ENCODE measurements at regions not wholly inside any gene's neighbourhood (a gene's known extent, or its start where the extent isn't known, plus 50 kb on each side); places are given as distances from the start of the nearest gene placed in this dataset.

DNA sequence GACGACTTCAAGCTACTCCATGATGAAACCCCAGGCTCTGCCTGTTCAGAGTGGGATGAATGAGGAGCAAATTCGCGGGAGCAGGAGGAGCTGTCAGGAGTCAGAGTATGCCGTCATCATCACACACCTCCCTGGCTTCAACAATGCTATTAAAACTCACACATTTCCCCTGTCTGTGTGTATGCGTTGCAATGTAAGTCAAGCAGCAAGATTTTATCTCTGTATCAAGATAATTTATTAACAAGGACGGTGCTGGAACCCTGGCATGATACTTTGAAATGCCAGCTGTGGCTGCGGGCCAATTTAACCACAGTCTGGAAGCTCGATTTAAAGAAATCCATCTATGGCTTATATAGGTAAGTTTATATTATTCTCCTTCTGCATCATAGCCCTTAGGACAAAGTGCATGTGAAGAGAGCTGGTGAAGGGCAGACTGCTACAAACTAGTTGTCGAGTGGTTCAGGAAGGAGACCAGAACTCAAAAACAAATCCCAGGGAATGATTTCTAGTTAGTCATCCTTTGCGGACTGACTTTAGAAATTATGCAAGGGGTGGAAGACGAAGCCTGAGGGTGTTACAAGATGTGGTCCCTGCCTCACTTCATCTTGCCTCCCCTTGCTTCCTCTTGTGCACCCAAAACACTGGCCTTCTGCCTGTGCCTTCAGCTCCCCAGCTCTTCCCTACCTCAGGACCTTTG is 486.5 kb downstream of the COG6 start:
- ATAC-seq (no peak), DNase-seq (ENCODE audit: missing footprints) (no peak)
- intact Hi-C loops (cut with DNase I) = no loop called here

DNA sequence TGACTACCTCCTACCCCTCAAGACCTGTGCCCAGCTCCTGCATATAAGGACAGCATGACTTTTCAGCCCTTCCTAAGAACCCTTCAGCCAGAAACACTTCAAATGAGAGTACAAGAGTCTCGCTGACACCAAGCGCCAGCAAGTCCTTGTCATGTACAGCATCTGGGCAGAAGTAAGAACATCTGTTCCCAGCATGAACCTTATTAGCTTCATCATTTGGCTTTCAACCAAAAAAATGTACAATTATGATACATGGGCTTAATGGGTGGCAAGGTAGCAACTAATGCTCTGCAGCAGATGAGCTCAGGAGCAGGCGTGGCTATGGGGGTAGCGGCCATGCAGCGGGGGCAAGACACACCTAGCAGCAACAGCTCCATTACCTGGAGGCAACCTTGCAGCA is 487.6 kb downstream of the COG6 start:
- DNase-seq (ENCODE audit: missing footprints) (no peak), ATAC-seq (no peak)
- intact Hi-C loops (cut with DNase I) = no loop called here

DNA sequence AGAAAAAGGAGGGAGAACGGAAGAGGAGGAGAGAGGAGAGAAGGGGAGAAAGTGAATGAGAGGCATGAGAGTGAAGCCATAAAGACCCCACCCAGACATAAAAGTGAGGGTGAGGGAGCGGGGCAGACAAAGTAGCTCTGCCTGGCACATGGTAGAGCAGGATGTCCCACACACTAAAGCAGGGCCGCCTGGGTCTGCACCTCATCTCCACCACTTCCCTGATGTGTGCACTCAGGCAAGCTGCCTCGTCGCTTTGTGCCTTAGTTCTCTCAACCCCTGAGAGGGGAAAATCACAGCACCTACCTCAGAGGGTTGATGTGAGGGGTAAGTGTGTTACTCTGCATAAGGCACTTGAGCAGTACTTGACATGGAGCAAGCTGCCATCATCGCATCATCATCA is 488.1 kb downstream of the COG6 start:
- ATAC-seq = no peak
- no peak for DNase-seq (ENCODE audit: missing footprints)
- intact Hi-C loops (cut with DNase I) = no loop called here

DNA sequence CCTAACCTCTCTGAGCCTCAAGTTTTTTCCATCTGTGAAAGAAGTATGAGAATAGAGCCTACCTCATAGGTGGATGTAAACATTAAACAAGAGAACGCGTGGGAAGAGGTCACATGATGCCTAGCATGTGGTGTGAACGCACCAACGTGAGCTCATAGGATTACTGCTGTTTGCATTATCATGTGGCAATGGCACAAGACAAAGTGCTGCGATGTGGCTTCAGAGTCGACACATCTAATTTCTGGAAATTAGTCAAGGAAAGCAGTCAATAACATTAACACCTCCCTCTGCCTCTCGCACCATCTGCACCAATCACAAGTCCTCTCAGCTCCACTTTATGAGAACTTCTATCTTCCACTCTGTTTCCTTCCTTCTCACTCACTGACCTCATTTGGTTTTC is 489.7 kb downstream of the COG6 start:
- ATAC-seq (no peak), DNase-seq (ENCODE audit: missing footprints) (no peak)
- intact Hi-C loops (cut with DNase I) = loop anchor here (5.0 kb wide), 1 partner anchor 47 kb away; no protein-coding TSS in a partner anchor

DNA sequence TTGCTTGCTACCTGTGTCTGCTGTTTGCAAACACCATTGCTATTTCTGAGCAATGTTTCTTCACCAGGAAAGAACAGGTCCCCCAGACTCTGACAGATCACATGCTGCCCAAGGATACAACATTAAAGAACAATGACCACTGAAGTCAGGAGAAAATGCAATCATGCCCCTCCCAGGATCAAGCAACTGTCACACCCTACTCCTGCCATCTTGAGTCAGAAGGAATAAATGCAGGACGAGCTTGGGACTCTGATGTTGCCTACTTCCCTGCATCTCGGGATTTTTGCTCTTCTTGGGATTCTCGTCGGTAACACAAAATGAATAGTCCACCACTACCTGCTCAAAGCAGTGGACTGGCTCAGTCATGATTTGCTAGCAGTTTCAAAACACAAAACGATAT is 490.6 kb downstream of the COG6 start:
- no peak for ATAC-seq
- intact Hi-C loops (cut with DNase I) = loop anchor here (5.0 kb wide), 1 partner anchor 46 kb away; no protein-coding TSS in a partner anchor
- DNase-seq (ENCODE audit: missing footprints) = no peak

DNA sequence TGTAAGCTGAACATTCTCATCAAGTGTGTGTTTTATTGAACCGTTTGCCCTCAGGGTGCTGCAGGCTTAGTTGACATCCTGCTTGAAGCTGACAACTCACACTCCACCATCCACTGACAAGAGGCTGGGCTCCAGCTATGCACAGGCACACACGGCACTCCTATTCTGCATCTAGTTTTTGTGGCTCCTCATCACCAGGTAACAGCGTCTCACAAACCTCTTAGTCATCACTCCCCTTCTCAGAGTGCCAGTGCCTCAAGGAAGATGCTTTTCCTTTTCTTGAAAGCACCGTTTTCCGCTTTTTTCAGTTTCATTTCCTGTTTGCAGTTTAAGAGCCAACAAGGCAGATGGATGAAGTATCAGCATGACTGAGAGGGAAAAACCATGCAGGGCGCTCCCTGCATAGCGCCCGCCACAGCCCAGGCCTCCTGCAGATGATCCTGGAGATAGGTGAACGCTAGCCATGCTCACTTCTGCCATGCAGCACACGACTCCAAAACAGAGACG is 491.2 kb downstream of the COG6 start:
- intact Hi-C loops (cut with DNase I) = loop anchor here (5.0 kb wide), 1 partner anchor 46 kb away; no protein-coding TSS in a partner anchor
- ATAC-seq = no peak
- DNase-seq (ENCODE audit: missing footprints) = no peak

DNA sequence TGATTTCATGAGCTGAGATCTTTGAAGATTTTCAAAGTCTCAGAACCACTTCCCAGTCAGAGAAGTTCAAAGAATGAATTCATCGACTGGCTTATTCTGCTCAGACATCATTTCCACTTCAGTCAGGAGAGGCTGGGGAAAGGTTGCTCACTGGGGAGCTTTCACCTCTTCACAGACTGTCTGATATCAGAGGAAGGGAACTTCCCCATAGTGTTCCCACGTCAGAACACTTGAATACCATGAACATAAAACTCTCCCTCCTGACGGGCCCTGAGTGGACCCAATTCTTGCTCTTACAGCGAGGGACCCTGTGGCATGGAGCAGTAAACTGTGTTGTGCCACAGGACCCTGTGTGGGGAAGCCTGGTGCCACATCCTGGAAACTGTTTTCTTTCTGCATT is 492.6 kb downstream of the COG6 start:
- no peak for ATAC-seq
- intact Hi-C loops (cut with DNase I) = loop anchor here (5.0 kb wide), 1 partner anchor 44 kb away; no protein-coding TSS in a partner anchor
- DNase-seq (ENCODE audit: missing footprints) = no peak

DNA sequence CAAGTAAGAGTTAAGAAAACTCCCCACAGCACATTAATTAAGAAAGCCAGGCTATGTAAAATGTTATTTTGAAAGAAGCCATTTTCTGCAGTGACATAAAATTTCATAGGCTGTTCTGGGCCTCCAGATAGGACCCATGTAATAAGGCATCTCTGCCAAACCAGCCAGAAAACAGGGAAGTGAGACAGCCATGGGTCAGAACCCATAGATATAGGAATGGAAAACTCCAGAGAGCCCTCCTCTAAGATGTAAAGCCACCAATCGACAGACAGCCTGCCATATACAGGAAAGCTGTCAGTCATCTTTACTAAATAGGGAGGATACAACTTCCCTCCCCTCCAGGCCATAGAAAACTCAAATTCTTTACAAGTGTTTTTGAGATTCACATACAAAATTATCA is 493.3 kb downstream of the COG6 start:
- intact Hi-C loops (cut with DNase I) = loop anchor here (5.0 kb wide), 1 partner anchor 44 kb away; no protein-coding TSS in a partner anchor
- ATAC-seq (no peak), DNase-seq (ENCODE audit: missing footprints) (no peak)

DNA sequence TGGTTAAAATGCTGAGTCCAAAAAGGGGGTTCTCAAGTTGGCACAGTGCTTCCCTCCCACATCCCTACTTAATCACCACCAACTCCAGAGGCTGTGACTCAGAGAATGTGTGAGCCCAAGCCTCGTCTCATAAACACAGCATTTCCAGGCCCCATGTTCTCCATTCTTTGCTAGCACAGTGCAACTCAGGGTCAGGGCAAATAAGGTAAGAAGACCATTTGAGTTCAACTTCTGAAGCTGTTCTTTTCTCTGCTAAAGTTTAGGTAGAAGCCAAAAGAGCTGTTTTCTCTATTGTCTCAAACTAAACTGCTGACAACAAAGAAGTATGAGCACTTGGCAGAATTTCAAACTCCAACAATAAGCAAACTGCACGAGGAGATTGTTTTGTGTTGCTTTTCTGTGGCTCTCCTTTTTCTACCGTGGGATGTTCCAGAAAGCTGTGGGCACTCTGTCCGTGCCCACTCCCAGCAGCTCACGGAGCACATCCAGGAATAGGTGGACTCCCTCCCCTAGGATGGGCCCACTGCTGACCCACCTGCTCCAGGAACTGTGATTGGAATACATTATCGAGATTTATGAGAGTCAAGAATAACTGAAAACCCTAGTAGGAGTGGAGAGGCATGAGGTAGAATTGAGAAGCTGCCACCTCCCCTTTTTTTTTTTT is 494.3 kb downstream of the COG6 start:
- intact Hi-C loops (cut with DNase I) = loop anchor here (5.0 kb wide), 1 partner anchor 43 kb away; no protein-coding TSS in a partner anchor
- DNase-seq (ENCODE audit: missing footprints) (no peak), ATAC-seq (peak; percentile 55)

DNA sequence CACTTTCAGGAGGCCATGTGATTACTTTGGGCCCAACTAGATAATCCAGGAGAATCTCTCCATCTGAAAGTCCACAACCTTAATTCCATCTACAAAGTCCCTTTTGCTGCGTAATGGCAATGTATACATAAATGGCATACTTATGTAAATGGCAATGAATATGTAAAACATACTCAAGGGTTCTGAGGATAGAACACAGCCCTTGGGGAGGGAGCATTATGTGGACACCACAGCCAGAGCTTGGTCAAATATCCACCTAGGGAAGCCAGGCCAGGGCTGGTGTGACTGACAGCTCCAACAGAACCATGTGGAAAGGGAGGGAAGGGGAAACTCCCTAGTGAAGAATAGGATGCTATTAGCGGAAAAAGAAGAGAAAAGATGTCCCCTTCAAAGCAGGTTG is 496.2 kb downstream of the COG6 start:
- ATAC-seq (no peak), DNase-seq (ENCODE audit: missing footprints) (no peak)
- intact Hi-C loops (cut with DNase I) = no loop called here

DNA sequence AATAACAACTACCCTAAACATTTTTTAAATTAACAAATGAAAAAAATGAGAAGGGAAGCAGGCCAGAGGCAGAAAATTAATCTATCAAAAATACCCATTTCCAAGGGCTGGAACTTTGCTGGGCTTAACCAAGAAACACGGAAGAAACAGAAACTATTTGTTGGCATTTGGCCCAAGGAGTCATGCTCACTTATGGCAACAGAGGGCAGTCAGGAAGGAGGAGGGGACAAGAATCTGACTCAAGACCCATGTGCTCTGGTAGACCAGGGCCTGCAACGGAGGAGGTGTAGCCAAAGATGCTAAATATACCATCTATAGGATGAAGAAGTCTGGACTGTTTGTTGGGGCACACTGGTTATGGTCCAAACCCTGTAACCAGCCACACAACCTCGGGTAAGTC is 496.7 kb downstream of the COG6 start:
- intact Hi-C loops (cut with DNase I) = no loop called here
- DNase-seq (ENCODE audit: missing footprints) (no peak), ATAC-seq (no peak)

DNA sequence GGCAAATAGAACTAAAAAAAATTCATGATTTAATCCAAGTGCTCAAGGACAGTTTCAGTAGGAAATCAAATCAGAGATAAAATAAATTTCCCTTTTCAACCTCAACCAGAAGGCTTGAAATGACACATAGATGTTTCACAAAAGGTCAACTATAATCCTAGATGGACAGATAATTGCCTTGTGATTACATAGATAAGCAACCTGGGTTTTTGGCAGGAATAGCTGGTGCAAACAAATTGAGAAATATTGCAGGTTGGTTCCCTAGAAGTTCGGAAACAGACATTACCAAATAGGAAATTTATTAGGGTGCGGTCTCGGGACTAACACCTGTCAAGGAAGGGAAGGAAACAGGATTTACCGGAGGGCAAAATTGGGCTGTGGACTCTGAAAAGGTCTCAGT is 497.5 kb downstream of the COG6 start:
- no peak for DNase-seq (ENCODE audit: missing footprints)
- intact Hi-C loops (cut with DNase I) = no loop called here
- ATAC-seq = no peak

DNA sequence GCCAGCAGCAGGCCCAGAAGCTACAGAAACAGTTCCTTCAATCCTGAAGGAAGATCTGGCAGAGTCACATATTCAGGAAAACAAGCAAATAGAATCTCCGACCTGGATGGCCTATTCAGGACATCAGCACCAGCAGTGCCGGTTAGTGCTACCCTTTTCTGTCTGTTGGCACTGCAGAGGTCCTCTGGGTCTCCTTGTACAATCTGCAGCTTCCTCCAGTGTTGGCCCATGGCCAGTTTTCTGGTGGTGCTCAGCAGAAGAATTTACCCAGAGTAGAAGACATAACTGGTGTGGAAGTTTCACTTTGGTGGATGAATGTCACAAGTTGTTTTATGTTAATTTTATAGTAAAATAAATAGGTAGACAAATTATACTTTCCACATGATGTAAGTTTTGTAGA is 498.1 kb downstream of the COG6 start:
- ATAC-seq = no peak
- intact Hi-C loops (cut with DNase I) = no loop called here
- DNase-seq (ENCODE audit: missing footprints) = no peak

DNA sequence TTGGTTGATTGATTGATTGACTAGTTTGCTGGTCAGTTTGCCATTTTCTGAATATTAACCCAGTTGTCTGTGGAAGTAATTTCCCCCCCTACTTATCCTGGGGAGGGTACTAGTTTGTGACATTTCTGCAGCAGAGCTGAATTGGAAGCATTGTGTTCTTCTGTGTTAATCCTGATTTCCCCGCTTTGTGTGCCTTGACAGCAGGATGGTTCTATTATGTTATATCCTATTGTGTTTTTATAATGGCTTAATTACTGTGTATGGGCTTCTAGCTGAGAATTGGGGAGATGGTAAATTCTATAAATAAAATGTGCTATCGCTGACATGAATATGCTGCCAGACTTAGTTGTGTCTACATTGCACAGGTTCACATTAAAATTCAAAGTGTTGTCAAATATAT is 499.7 kb downstream of the COG6 start:
- intact Hi-C loops (cut with DNase I) = no loop called here
- DNase-seq (ENCODE audit: missing footprints) (no peak), ATAC-seq (no peak)

DNA sequence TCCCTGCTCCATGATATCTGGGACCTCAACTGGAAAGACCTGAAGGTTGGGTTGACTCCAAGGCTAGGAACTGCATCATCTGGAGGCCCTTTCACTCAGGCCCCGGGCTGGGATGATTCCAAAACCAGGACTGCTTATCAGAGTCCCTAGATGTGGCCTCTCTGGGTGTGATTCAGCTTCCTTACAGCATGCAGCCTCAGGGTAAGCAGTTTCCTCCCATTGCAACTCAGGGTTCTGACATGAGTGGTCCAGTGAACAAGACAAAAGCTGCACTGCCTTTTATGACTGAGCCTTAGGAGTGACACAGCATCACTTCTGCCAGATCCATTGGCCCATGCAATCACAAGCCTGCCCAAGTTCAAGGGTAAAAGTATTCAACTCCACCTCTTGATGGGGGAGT is 502.8 kb downstream of the COG6 start:
- intact Hi-C loops (cut with DNase I) = no loop called here
- ATAC-seq (no peak), DNase-seq (ENCODE audit: missing footprints) (no peak)

DNA sequence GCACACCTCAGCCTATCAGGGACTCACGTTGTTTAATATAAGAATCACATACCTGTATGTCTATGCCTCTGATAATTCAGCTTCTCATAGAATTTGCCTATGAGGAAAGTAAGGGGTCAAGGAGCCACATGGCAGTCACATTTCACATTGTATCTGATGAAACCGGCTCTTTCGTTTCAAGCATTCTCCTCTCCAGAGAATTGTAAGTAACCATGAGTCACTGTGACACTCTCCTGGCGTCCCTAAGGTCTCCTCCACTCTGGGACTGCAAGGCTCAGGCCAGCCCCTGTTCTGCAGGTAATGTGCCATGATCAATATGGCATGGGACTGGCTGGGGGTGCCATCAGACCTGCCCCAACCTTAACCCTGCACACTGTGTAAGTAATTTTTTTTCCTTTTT is 503.3 kb downstream of the COG6 start:
- DNase-seq (ENCODE audit: missing footprints) = no peak
- ATAC-seq = no peak
- intact Hi-C loops (cut with DNase I) = no loop called here

DNA sequence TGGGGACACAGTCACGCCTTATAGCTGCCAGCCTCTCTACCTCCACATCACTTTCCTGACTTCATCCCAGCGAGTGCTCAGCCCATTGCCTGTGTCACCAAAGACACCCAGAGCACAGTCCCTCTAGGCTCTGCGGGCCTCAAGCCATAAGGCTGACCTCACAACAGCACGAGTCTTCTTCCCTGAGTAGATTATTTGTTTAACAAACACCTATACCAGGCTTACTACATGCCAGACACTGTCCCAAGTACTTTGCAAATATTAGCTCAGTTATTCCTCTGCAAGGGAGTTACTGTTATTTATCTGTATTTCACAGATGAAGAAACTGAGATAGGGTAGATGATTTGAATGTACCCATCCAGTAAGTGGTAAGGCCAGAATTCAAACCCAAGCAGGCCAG is 504.3 kb downstream of the COG6 start:
- ATAC-seq (no peak), DNase-seq (ENCODE audit: missing footprints) (no peak)
- intact Hi-C loops (cut with DNase I) = no loop called here

DNA sequence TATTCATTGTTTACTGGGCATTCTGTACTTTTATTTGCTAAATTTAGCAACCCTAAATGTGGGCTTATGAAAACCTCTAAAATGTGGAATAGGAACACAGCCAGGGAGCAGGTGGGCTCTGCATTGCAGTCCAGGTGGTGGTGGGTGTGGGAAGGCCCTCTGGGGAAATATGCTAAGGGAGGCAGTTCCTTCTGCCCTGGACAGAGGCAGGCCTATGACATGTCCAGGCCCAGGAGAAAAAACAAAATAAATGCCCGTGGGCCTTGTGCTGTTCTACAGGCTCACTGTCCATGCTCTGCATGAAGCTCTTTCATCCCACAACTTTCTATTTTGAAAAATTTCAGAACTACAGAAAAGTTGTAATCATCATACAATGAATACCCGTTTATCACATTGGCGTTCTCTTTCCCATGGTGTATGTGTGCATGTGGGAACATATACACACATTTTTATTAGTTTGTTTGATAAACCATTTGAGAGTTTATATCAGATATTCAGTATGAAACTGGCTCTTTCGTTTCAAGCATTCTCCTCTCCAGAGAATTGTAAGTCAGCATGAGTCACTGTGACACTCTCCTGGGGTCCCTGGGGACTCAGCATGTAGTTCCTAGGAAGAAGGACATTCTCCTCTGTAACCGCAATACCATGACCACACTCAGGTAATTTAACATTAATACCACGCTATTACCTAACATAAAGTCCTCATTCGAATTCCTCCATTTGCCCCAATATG is 505.3 kb downstream of the COG6 start:
- intact Hi-C loops (cut with DNase I) = no loop called here
- no peak for ATAC-seq
- no peak for DNase-seq (ENCODE audit: missing footprints)

DNA sequence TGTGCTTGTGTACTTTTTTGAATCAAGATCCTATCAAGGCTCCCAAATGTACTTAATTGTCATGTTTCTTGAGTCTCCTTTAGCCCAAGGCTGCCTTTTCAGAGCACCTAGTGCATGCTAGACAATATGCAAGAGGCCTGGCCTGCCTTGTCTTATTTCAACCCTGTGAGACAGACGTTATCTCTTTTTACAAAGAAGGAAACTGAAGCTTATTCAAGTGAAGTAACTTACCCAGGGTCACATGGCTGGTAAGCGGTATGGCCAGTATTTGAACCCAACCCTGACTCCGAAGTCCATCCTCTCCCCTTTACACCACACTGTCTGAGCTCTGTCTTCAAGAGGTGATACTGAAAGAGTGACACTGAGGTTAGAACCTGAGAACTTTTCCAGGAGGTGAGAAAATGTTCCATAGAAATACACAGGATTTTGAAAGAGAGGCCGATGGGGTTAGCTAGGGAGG is 505.1 kb downstream of the FOXO1 start:
- intact Hi-C loops (cut with DNase I) = no loop called here
- no peak for ATAC-seq

DNA sequence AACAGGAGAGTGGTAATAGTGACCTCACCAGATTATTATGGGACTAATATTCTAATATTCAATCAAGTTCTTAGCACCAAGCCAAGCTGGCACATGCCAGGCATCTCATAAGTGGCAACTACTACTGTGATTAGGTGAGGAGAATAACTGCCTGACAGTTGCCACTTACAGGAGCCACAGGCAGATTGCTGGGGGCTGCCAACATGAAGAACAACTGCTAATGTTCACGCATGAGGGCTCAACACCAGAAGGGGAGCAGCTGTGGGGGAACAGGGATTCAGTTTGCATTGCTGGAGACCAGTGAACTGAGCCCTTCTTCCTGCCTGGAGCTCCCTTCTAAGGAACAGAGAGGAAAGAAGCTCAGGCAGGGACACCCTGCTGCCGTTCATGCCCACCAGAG is 504.5 kb downstream of the FOXO1 start:
- ATAC-seq (peak; percentile 52), DNase-seq (ENCODE audit: missing footprints) (no peak)
- intact Hi-C loops (cut with DNase I) = no loop called here

More for the DNA sequence above, 505.1 kb downstream of the FOXO1 start:
- no peak for DNase-seq (ENCODE audit: missing footprints)
